Panc1 (cell line): ENCODE measurements at regions not wholly inside any gene's neighbourhood (a gene's known extent, or its start where the extent isn't known, plus 50 kb on each side); places are given as distances from the start of the nearest gene placed in this dataset.

Experiments used
- ATAC-seq: fragments of 200-7000 bp; cut with Tn5 transposase; 2 replicates; pipeline ENCODE4 v1.9.1; 2020; ENCODE audit warnings: mild to moderate bottlenecking, moderate library complexity
- BruUV-seq: library from RNA; stranded (reverse); fragments of 400-500 nt; replicated peaks from 2 replicates; lab custom pipeline; 2021; lab: Mats Ljungman, UMichigan
- CTCF ChIA-PET: fragments of 300-600 bp; sonication (Branson Sonifier 250); formaldehyde crosslinking; loops from one replicate; lab custom pipeline; 2022; ENCODE audit warnings: antibody characterized with exemption; lab: Charles Lee
- POLR2A ChIA-PET: fragments of 300-600 bp; sonication (Branson Sonifier 250); formaldehyde crosslinking; loops from one replicate; lab custom pipeline; 2022; ENCODE audit warnings: antibody characterized with exemption; lab: Charles Lee
- DNase-seq: peaks from one replicate; pipeline ENCODE4 v3.0.0-alpha.2; 2010; ENCODE audit warnings: low read depth, low spot score
- H3K27ac ChIP-seq: 2 replicates; pipeline ENCODE4 v1.5.1; 2011; ENCODE audit warnings: mild to moderate bottlenecking, low read length, inconsistent platforms
- H3K27me3 ChIP-seq: fragments of 200-500 bp; sonication (Bioruptor generic); 2 replicates; pipeline ENCODE4 v1.6.0; 2014; ENCODE audit warnings: low read length, inconsistent platforms; ENCODE audit not compliant: control insufficient read depth, insufficient read depth
- H3K36me3 ChIP-seq: fragments of 200-500 bp; sonication (Bioruptor generic); 2 replicates; pipeline ENCODE4 v1.5.1; 2014; ENCODE audit warnings: inconsistent platforms, mild to moderate bottlenecking, low read length, moderate library complexity; ENCODE audit not compliant: control insufficient read depth, insufficient read depth
- H3K4me1 ChIP-seq: 2 replicates; pipeline ENCODE4 v1.5.1; 2011; ENCODE audit warnings: inconsistent platforms, mild to moderate bottlenecking, low read length, moderate library complexity; ENCODE audit not compliant: control insufficient read depth, insufficient read depth
- H3K4me3 ChIP-seq, 2 experiments: 2 replicates each; pipeline ENCODE4 v1.5.1; 2011 to 2012; ENCODE audit warnings: low read depth in 2 of 2, low read length in 2 of 2, mild to moderate bottlenecking in 2 of 2, inconsistent platforms in 1 of 2, moderate library complexity in 1 of 2
- H3K9me3 ChIP-seq: fragments of 200-500 bp; sonication (Bioruptor generic); 2 replicates; pipeline ENCODE4 v1.5.1; 2014; ENCODE audit warnings: low read depth, mild to moderate bottlenecking, inconsistent platforms, low read length, moderate library complexity; ENCODE audit not compliant: control insufficient read depth, insufficient read depth
- POLR2AphosphoS5 ChIP-seq: IDR thresholded peaks from 2 replicates; pipeline ENCODE4 v1.6.1; 2012; ENCODE audit warnings: mild to moderate bottlenecking, low read depth, low read length, moderate library complexity
- SIN3A ChIP-seq: IDR thresholded peaks from 2 replicates; pipeline ENCODE4 v1.6.1; 2012; ENCODE audit warnings: low read depth, mild to moderate bottlenecking, low read length, moderate library complexity, borderline replicate concordance; ENCODE audit not compliant: insufficient read depth
- TCF7L2 ChIP-seq: IDR thresholded peaks from 2 replicates; pipeline ENCODE4 v1.6.1; 2011; ENCODE audit warnings: mild to moderate bottlenecking, low read depth, low read length, inconsistent platforms
- in situ Hi-C: cut with HindIII; loops from 2 replicates; pipeline ENCODE4 v1.10.0; 2016; ENCODE audit warnings: low sequenced_read_pairs, low pct_unique_long_range_greater_than_20kb
- intact Hi-C: fragments of 100-400 bp; cut with micrococcal nuclease; formaldehyde crosslinking; loops from one replicate; pipeline ENCODE4 v1.10.0; 2022; ENCODE audit not compliant: unreplicated experiment
- TF ChIP-seq, protein P1 (sequence below), 2 experiments: IDR thresholded peaks; 2 replicates each; pipeline ENCODE4 v1.6.1; 2011 to 2012; ENCODE audit warnings: low read depth in 2 of 2, control low read depth in 1 of 2, low read length in 1 of 2, mild to moderate bottlenecking in 1 of 2, moderate library complexity in 1 of 2; ENCODE audit not compliant: insufficient read depth in 1 of 2
- TF ChIP-seq, protein P2 (sequence below): fragments of 450-650 bp; IDR thresholded peaks from 2 replicates; pipeline ENCODE4 v1.5.1; 2017; ENCODE audit warnings: mild to moderate bottlenecking

DNA sequence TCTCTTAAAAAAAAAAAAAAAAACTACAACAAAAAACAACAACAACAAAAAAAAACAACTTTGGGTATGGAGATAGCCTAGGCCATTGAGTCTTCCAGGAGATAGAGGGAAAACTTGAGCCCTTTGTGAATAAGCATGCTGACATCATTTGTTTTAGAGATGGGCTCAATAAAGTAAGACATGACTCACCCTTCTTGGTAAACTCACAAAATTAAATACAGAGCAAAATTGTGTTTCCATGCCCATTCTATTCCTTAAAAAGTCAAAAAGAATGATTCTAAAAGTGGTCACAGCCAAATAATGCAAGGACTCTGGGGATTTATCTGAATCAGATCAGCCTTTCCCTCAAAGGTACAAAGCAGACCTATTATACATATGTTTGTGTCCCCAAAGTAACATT is 117.4 kb downstream of the ETAA1 start:
- TF ChIP-seq POLR2AphosphoS5 (no peak), SIN3A (no peak), TCF7L2 (no peak)
- TF ChIP-seq, protein P1, sequence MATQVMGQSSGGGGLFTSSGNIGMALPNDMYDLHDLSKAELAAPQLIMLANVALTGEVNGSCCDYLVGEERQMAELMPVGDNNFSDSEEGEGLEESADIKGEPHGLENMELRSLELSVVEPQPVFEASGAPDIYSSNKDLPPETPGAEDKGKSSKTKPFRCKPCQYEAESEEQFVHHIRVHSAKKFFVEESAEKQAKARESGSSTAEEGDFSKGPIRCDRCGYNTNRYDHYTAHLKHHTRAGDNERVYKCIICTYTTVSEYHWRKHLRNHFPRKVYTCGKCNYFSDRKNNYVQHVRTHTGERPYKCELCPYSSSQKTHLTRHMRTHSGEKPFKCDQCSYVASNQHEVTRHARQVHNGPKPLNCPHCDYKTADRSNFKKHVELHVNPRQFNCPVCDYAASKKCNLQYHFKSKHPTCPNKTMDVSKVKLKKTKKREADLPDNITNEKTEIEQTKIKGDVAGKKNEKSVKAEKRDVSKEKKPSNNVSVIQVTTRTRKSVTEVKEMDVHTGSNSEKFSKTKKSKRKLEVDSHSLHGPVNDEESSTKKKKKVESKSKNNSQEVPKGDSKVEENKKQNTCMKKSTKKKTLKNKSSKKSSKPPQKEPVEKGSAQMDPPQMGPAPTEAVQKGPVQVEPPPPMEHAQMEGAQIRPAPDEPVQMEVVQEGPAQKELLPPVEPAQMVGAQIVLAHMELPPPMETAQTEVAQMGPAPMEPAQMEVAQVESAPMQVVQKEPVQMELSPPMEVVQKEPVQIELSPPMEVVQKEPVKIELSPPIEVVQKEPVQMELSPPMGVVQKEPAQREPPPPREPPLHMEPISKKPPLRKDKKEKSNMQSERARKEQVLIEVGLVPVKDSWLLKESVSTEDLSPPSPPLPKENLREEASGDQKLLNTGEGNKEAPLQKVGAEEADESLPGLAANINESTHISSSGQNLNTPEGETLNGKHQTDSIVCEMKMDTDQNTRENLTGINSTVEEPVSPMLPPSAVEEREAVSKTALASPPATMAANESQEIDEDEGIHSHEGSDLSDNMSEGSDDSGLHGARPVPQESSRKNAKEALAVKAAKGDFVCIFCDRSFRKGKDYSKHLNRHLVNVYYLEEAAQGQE (IDR thresholded peaks at IDR 0.05; ENCODE audit: insufficient read depth in 1 of 2, low read depth in 2 of 2, low read length in 1 of 2): no peak
- TF ChIP-seq, protein P2, sequence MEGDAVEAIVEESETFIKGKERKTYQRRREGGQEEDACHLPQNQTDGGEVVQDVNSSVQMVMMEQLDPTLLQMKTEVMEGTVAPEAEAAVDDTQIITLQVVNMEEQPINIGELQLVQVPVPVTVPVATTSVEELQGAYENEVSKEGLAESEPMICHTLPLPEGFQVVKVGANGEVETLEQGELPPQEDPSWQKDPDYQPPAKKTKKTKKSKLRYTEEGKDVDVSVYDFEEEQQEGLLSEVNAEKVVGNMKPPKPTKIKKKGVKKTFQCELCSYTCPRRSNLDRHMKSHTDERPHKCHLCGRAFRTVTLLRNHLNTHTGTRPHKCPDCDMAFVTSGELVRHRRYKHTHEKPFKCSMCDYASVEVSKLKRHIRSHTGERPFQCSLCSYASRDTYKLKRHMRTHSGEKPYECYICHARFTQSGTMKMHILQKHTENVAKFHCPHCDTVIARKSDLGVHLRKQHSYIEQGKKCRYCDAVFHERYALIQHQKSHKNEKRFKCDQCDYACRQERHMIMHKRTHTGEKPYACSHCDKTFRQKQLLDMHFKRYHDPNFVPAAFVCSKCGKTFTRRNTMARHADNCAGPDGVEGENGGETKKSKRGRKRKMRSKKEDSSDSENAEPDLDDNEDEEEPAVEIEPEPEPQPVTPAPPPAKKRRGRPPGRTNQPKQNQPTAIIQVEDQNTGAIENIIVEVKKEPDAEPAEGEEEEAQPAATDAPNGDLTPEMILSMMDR: no peak
- Histone ChIP-seq H3K27ac (no peak overlapping the region), H3K4me1 (no peaks in the 10 kb centered on the region), H3K4me3 (no peak overlapping the region), H3K27me3 (no peaks in the 10 kb centered on the region), H3K36me3 (no peaks in the 10 kb centered on the region), H3K9me3 (no peaks in the 10 kb centered on the region)
- in situ Hi-C loops: no loop called here
- no TSS peak for BruUV-seq
- POLR2A ChIA-PET: no interaction called here
- CTCF ChIA-PET: no interaction called here
- DNase-seq (no peak), ATAC-seq (no peak)
- intact Hi-C loops: no loop called here

DNA sequence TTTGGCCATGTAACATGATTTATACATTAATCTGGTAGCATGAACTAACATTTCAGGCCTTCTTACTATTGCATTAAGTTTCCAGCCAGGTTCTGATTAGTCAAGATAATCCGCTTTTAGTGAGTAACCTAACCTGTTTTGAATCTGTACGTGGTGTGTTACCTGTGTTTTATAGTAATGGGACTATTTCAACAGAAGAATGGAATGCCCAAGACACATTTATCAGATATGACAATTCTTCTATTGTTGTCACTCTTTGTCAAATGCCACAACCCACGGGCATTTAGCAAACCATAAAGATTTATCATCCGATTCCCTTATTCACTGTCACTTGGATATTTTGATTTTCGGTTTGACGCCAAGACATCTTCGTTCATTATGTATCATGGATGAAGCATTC is 117.9 kb downstream of the ETAA1 start:
- Histone ChIP-seq H3K27me3 (no peaks in the 10 kb centered on the region), H3K4me3 (no peak overlapping the region), H3K27ac (no peak overlapping the region), H3K9me3 (no peaks in the 10 kb centered on the region), H3K4me1 (no peaks in the 10 kb centered on the region), H3K36me3 (no peaks in the 10 kb centered on the region)
- TF ChIP-seq, protein P2: no peak
- TF ChIP-seq TCF7L2: no peak
- TF ChIP-seq POLR2AphosphoS5: no peak
- no peak for TF ChIP-seq SIN3A
- TF ChIP-seq, protein P1 (IDR thresholded peaks at IDR 0.05; ENCODE audit: insufficient read depth in 1 of 2, low read depth in 2 of 2, low read length in 1 of 2): no peak
- BruUV-seq: no TSS peak
- ATAC-seq (no peak), DNase-seq (no peak)
- CTCF ChIA-PET: no interaction called here
- intact Hi-C loops (no loop called here), in situ Hi-C loops (no loop called here)
- POLR2A ChIA-PET: no interaction called here
